GM21723 (cell line): ENCODE measurements at regions not wholly inside any gene's neighbourhood (a gene's known extent, or its start where the extent isn't known, plus 50 kb on each side); places are given as distances from the start of the nearest gene placed in this dataset.

Source experiments
- ATAC-seq: cut with Tn5 transposase; IDR thresholded peaks from one replicate; pipeline ENCODE4 v1.9.1; 2021; ENCODE audit warnings: mild to moderate bottlenecking, moderate library complexity; ENCODE audit not compliant: unreplicated experiment

GRCh38 chr5:56289602-56289987 lies 56.5 kb upstream of the ANKRD55 start:
- no peak for ATAC-seq

DNA sequence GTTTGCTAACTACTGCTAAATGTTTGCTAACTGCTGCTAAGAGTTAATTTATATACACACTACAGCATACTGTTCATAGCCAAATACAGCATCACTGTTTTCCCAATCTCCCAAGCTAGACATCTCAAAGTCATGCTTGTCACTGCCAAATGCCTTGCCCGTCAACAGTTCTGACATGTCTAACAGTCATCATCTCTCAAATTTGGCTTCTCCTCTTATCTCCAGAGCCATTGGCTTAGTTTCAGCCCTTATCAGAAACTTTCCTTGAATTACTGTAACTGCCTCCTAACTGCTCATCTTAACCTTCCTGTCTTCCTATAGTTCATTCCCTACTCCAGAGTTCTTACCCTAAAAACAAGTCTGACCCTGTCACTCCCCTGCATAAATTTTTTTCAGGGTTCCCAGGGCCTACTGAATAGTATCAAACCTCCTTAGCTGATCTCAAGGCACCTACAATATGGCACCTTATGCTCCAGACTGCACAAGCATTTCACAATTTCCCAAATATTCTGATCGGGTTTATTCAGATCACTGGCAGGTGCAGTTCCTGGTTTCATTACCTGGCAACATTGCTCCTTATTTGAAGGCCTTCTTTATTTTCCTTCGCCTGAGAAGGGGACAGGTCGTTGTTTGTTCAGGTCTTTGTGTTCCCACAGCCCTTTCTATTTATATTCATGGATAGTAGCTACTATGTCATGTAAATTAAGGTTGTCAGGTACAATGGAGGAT lies 55.9 kb upstream of the ANKRD55 start:
- no peak for ATAC-seq

GRCh38 chr5:56286015-56286884 lies 53.1 kb upstream of the ANKRD55 start:
- ATAC-seq, result no peak

DNA sequence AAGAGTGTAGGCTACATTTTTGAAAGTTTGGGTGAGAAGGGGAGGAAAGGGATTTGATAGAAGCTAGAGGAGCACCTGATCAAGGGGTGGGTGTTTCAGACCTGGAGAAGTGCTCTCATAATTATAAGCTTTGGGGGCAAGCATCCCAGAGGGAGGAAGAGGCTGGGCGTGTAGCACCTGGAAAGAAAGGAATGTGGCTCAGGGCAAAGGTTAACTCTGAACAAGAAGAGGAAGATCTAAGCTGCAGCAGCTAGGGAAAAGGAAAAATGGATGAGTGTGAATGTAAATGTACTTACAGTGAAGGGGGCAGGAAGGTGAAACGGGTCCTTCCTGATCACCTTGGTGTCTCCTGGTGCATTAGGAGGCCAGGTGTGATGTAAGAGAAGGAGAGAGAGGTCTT lies 49.8 kb upstream of the ANKRD55 start:
- no peak for ATAC-seq
